ENCODE measurements at regions not wholly inside any gene's neighbourhood (a gene's known extent, or its start where the extent isn't known, plus 50 kb on each side); places are given as distances from the start of the nearest gene placed in this dataset.

- no peak for TF ChIP-seq ISL1 (CRISPR knock-in tag; IDR thresholded peaks at IDR 0.05)
- TF ChIP-seq ESRRG (CRISPR knock-in tag; IDR thresholded peaks at IDR 0.05): no peak
- TF ChIP-seq ZNF8 (CRISPR knock-in tag; IDR thresholded peaks at IDR 0.05): no peak
- no peak for TF ChIP-seq SNAI2 (CRISPR knock-in tag; IDR thresholded peaks at IDR 0.05)
Observed at GRCh38 chr19:32029235-32029634, 316.2 kb upstream of the ZNF507 start.
